Skin of body (tissue), 1 donor: ENCODE measurements at regions not wholly inside any gene's neighbourhood (a gene's known extent, or its start where the extent isn't known, plus 50 kb on each side); places are given as distances from the start of the nearest gene placed in this dataset.
A peak's percentile ranks its signal among the peaks of the same experiment; 100 is the strongest.
"Not testable (repeated sequence)": the region's sequence is repeated elsewhere in the genome, so short reads cannot be mapped to it uniquely, and the experiment has no call there.

Experiments used
- DNase-seq: peaks from one replicate; lab custom pipeline; 2025; lab: John Stamatoyannopoulos, UW

- no peak for DNase-seq
Observed at GRCh38 chr9:80775971-80776370, 913.4 kb downstream of the TLE1 start.

GRCh38 chr9:80775530-80775929, 913.8 kb downstream of the TLE1 start:
- no peak for DNase-seq

DNA sequence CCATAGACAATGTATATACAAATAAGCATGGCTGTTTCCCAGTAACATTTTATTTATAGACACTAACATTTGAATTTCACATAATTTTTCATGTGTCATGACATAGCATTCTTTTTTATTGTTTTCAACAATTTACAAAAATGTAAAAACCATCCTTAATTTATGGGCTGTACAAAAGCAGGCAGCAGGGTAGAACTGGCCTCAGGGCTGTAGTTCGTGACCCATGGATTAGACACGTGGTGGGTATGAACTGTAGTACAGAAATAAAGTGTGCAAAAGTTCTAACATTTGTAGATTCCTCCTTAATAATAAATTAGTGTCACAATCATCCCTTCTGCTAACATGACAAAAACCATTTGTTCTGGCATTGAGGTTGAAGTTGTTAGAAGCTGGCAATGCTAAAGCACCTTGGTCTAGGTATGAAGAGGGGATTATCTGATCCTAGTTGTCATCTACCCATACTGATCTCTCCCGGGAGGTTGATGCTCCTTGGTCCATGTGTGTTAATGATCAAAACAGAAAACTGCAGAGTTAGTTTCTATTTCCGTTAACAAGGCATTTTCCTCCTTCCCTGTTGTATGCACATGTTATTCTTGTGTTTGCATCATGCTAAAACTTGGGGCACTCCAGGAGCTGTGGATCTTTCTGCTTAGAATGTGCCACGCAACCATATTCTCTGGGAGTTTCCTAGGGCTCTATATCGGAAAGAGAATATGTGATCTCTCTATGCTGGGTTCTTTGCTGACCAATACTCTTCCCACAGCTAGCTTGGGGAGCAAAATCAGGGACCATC, 917.6 kb downstream of the TLE1 start:
- DNase-seq: no peak

GRCh38 chr9:80763536-80763935, 925.8 kb downstream of the TLE1 start:
- no peak for DNase-seq

DNA sequence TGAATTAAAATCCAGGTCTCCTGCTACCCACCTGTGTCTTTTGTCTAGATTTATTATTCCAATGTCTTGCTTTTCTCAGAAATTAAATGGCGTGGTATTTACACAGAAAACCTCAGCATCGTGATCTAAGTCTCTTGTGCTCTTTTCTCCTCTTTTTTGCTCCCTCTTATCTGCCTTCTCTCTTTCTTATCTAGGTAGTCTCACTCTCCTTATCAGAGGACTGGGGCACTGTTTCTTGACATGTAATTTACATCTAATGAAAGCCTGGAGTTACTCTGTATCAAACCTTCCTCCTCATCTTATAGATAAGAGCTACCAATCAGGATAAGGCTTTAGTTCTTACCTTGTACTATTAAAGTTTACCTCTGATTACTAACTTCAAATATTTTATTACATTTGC, 933.8 kb downstream of the TLE1 start:
- DNase-seq: no peak

DNA sequence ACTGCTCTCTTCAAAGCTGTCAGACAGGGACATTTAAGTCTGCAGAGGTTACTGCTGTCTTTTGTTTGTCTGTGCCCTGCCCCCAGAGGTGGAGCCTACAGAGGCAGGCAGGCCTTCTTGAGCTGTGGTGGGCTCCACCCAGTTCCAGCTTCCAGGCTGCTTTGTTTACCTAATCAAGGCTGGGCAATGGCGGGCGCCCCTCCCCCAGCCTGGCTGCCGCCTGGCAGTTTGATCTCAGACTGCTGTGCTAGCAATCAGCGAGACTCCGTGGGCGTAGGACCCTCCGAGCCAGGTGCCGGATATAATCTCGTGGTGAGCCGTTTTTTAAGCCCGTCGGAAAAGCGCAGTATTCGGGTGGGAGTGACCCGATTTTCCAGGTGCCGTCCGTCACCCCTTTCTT, 942.3 kb downstream of the TLE1 start:
- DNase-seq: not testable (repeated sequence)

GRCh38 chr9:80732506-80732905, 956.8 kb downstream of the TLE1 start:
- DNase-seq: no peak

DNA sequence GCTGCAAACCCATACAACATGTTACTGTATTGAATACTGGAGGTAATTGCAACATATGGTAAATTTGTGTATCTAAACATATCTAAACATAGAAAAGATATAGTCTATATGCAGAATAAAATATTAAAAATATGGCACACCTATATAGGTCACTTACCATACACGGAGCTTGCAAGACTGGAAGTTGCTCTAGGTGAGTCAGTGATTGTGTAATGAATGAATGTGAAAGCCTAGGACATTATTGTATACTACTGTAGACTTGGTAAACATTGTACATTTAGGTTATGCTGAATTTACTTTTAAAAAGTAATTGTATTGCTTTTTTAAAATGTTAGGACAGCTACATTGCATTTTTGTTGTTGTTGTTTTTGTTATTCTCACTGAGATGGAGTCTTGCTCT, 968.8 kb downstream of the TLE1 start:
- DNase-seq: no peak

GRCh38 chr9:80707120-80707519, 982.2 kb downstream of the TLE1 start:
- DNase-seq: no peak

GRCh38 chr9:80701061-80701460, 988.3 kb downstream of the TLE1 start:
- DNase-seq: no peak

GRCh38 chr9:80699511-80699998, 989.8 kb downstream of the TLE1 start:
- peak; percentile 14 for DNase-seq

GRCh38 chr9:80698725-80699410, 990.5 kb downstream of the TLE1 start:
- peak; percentile 9 for DNase-seq

DNA sequence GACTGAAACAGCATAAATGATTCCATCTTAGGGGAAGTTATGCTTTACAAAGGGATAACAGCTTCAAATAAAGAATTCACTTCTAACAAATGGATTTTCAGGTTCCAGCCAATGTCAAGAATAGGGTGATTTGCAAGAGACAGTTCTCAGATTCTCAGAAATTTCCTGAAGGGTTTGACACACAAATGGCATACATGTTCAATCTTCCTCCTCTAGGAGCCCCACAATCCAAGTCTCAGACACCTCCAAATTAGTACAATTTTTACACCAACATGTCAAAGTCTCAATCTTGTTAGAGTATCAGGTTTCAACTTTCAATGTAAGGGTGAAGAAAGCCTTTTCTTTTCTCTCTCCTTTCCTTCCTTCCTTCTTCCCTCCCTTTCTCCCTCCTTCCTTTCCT, 996.6 kb downstream of the TLE1 start:
- no peak for DNase-seq

DNA sequence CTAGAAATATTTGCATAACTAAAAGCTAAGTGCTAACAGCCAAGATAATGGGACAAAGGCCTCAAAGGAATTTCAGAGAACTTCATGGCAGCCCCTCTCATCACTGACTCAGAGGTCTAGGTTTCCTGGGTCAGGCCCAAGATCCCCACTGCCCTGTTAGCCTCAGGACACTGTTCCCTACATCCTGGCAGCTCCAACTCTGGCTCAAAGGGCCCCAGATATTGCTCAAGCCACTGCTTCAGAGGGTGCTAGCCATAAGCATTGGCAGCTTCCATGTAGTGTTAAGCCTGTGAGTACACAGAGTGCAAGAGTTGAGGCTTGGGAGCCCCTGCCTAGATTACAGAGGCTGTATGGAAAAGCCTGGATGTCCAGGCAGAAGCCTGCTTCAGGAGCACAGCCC, 998.1 kb downstream of the TLE1 start:
- DNase-seq: no peak

- no peak for DNase-seq
Observed at GRCh38 chr9:80690349-80690939, 998.9 kb downstream of the TLE1 start.

- no peak for DNase-seq
Observed at GRCh38 chr9:80679916-80680315, 1009.4 kb downstream of the TLE1 start.

- no peak for DNase-seq
Observed at GRCh38 chr9:80678906-80679305, 1010.4 kb downstream of the TLE1 start.

- no peak for DNase-seq
Observed at GRCh38 chr9:80673496-80673895, 1015.9 kb downstream of the TLE1 start.

DNA sequence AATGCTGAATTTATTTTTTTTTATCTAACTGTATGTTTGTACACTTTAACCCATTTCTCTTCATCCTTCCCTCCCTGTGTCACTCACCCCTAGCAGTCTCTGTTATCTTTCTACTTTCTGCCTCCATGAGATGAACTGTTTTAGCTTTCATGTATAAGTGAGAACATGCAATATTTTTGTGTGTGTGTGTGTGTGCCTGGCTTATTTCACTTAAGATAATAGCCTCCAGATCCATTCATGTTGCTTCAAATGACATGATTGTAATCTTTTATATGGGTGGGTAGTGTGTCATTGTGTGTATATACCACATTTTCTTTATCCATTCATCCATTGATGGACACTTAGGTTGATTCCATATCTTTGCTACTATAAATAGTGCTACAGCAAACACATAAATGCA, 1023.9 kb downstream of the TLE1 start:
- DNase-seq: no peak

DNA sequence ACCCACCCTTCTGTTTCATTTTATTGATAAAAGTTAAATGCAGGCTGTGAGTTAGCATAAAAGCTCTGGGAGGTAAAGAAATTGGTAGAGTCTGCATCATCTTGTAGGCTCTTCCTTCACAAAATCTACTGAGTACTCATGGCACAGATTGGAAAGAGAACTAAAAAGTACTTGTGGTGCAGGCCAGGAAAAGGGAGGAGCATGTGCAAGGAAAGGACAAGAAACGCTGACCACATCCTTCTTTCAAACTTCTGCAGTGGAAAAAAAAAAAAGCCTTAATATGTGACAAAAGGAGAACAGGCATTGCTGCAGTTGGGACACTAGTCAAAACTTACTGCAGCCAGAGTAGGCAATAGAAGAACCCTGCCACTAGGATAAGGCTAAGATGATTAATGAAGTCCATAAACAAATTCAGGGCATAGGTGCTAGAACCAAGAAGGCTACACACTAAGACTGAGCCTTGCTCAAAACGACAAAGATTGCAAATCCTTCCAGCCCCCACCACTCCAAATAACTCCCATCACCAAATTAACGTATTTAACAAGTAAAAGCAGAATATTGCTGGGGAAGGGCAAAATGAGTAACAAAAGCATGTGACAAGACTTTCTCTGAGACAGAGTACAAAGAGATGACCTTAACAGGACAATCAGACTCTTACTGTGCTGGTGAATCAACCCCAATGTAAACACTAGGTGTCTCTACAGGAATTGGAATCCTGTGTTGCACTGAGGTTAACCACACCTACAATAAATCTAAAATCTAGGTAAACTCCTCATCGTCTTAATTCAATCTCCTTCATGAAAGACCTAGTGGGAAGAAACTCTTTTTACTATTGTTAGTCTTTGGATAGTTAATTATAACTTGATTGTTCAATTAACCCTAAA, 1024.8 kb downstream of the TLE1 start:
- no peak for DNase-seq

- not testable (repeated sequence) for DNase-seq
Observed at GRCh38 chr9:80659751-80660150, 1029.6 kb downstream of the TLE1 start.

DNA sequence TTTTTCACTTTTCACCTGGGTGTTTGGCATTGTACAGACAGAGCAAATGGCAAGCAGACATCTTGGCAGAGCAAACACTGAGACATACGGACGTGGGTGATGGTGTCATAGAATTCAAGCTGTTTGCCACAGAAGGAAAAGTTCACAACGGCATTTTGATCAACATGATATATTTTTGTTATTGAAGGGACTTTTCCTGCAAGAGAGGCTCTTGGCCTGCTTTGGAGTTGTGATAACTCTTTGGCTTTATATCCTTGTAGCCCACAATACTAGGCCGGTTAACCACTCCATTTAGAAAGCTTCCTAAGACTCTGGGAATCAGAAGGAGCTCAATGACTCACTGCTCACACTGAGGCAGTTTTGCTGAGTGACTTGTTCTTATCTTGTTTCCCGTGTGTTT, 1038.3 kb downstream of the TLE1 start:
- DNase-seq: no peak
